ENCODE measurements at regions not wholly inside any gene's neighbourhood (a gene's known extent, or its start where the extent isn't known, plus 50 kb on each side); places are given as distances from the start of the nearest gene placed in this dataset.

- no peak for TF ChIP-seq CTCF (IDR thresholded peaks at IDR 0.05; ENCODE audit: low read depth, low read length, missing control alignments)
- peak; percentile 15 for DNase-seq (ENCODE audit: low read depth)
- in situ Hi-C loops (cut with HindIII; ENCODE audit: low sequenced_read_pairs): no loop called here
- no peak overlapping the region for H3K4me3 ChIP-seq (ENCODE audit: low read depth, low read length)
Observed at GRCh38 chr6:140744659-140745320, 1370.3 kb upstream of the CITED2 start.

GRCh38 chr6:140736231-140736630 is 1361.8 kb upstream of the CITED2 start:
- no peak for TF ChIP-seq CTCF (IDR thresholded peaks at IDR 0.05; ENCODE audit: low read depth, low read length, missing control alignments)
- in situ Hi-C loops (cut with HindIII; ENCODE audit: low sequenced_read_pairs): no loop called here
- no peak overlapping the region for H3K4me3 ChIP-seq (ENCODE audit: low read depth, low read length)
- peak; percentile 31 for DNase-seq (ENCODE audit: low read depth)

GRCh38 chr6:140732991-140733390 is 1358.5 kb upstream of the CITED2 start:
- TF ChIP-seq CTCF (IDR thresholded peaks at IDR 0.05; ENCODE audit: low read depth, low read length, missing control alignments): no peak
- in situ Hi-C loops (cut with HindIII; ENCODE audit: low sequenced_read_pairs): no loop called here
- H3K4me3 ChIP-seq (ENCODE audit: low read depth, low read length): no peak overlapping the region
- no peak for DNase-seq (ENCODE audit: low read depth)

- in situ Hi-C loops (cut with HindIII; ENCODE audit: low sequenced_read_pairs): no loop called here
- DNase-seq (ENCODE audit: low read depth): no peak
- TF ChIP-seq CTCF (IDR thresholded peaks at IDR 0.05; ENCODE audit: low read depth, low read length, missing control alignments): no peak
- H3K4me3 ChIP-seq (ENCODE audit: low read depth, low read length): no peak overlapping the region
Observed at GRCh38 chr6:140732155-140732554, 1357.7 kb upstream of the CITED2 start.

- TF ChIP-seq CTCF (IDR thresholded peaks at IDR 0.05; ENCODE audit: low read depth, low read length, missing control alignments): no peak
Observed at GRCh38 chr6:140731741-140732140, 1357.3 kb upstream of the CITED2 start.

GRCh38 chr6:140729521-140729920 is 1355.1 kb upstream of the CITED2 start:
- H3K4me3 ChIP-seq (ENCODE audit: low read depth, low read length): no peak overlapping the region
- in situ Hi-C loops (cut with HindIII; ENCODE audit: low sequenced_read_pairs): no loop called here
- no peak for DNase-seq (ENCODE audit: low read depth)
- TF ChIP-seq CTCF (IDR thresholded peaks at IDR 0.05; ENCODE audit: low read depth, low read length, missing control alignments): no peak

More at GRCh38 chr6:140731741-140732140, 1357.3 kb upstream of the CITED2 start:
- in situ Hi-C loops (cut with HindIII; ENCODE audit: low sequenced_read_pairs): no loop called here
- DNase-seq (ENCODE audit: low read depth): no peak
- H3K4me3 ChIP-seq (ENCODE audit: low read depth, low read length): no peak overlapping the region
